ENCODE measurements at regions not wholly inside any gene's neighbourhood (a gene's known extent, or its start where the extent isn't known, plus 50 kb on each side); places are given as distances from the start of the nearest gene placed in this dataset.

DNA sequence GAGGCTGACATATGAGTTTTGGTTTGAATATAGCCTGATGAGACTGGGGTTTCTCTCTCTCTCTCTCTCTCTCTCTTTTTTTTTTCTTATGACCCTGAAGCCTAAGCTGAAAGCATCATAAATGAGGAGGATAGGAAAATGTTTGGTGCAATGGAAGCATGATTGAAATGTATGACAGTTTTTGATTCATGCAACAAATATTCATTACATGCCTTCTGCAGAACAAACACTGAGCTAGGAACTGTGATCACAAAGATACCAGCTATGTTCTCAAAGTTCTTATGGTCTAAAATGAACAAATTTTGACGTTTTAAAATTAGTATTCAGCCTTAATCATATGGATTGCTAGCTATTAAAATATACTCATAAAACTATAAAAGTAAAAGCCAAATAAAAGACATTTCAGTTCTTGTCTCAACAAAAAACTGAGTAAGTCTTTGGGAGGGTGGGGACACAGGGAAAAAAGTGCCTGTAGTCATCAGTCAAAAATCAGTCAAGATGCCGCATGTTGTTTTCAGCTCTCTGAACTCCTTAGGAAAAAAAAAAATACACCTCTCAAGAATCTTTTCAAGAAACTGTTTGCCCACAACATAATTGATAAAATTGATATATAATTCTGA, 57.2 kb downstream of the NKX6-1 start:
- H3K4me3 ChIP-seq: no peak overlapping the region
- no peaks in the 10 kb centered on the region for H3K9me3 ChIP-seq
- no peak for DNase-seq
- 66 to 74% methylated on average over 2 of the region's 2 CpGs for WGBS, 2 donors
- no peaks in the 10 kb centered on the region for H3K4me1 ChIP-seq
- no peaks in the 10 kb centered on the region for H3K36me3 ChIP-seq (ENCODE audit: low read depth, missing control alignments)
- intact Hi-C loops (cut with DNase I; ENCODE audit: low total_unique reads): no loop called here
- no peaks in the 10 kb centered on the region for H3K27me3 ChIP-seq
- no peak overlapping the region for H3K27ac ChIP-seq
- TF ChIP-seq, protein P1, sequence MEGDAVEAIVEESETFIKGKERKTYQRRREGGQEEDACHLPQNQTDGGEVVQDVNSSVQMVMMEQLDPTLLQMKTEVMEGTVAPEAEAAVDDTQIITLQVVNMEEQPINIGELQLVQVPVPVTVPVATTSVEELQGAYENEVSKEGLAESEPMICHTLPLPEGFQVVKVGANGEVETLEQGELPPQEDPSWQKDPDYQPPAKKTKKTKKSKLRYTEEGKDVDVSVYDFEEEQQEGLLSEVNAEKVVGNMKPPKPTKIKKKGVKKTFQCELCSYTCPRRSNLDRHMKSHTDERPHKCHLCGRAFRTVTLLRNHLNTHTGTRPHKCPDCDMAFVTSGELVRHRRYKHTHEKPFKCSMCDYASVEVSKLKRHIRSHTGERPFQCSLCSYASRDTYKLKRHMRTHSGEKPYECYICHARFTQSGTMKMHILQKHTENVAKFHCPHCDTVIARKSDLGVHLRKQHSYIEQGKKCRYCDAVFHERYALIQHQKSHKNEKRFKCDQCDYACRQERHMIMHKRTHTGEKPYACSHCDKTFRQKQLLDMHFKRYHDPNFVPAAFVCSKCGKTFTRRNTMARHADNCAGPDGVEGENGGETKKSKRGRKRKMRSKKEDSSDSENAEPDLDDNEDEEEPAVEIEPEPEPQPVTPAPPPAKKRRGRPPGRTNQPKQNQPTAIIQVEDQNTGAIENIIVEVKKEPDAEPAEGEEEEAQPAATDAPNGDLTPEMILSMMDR (IDR thresholded peaks at IDR 0.05): no peak
- TF ChIP-seq POLR2A (IDR thresholded peaks at IDR 0.05): no peak

DNA sequence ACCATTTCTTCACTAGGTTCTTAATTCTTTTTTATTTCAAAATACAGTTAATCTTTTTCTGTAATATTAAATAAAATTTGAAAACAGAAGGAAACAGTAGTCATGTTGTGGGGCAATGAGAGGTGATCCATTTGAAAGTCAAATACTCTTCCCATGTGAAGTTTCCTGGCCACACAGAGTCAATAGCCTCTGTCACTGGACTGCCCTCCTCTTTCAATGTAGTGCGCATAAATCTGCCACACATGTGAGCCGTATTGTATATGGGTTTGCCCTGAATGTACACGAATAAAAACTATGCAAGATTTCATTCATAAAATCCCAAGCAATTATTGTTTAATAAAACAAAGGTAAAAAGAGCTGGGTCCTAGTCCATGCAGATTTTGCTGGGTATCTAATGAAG, 59.1 kb downstream of the NKX6-1 start:
- Histone ChIP-seq H3K27ac (no peak overlapping the region), H3K4me3 (no peak overlapping the region), H3K4me1 (no peaks in the 10 kb centered on the region), H3K27me3 (no peaks in the 10 kb centered on the region), H3K9me3 (no peaks in the 10 kb centered on the region), H3K36me3 (ENCODE audit: low read depth, missing control alignments) (no peaks in the 10 kb centered on the region)
- intact Hi-C loops (cut with DNase I; ENCODE audit: low total_unique reads): no loop called here
- TF ChIP-seq, protein P1 (IDR thresholded peaks at IDR 0.05): no peak
- no peak for TF ChIP-seq POLR2A (IDR thresholded peaks at IDR 0.05)
- no peak for DNase-seq
- WGBS, 2 donors: 63 to 70% methylated on average over 3 of the region's 3 CpGs

DNA sequence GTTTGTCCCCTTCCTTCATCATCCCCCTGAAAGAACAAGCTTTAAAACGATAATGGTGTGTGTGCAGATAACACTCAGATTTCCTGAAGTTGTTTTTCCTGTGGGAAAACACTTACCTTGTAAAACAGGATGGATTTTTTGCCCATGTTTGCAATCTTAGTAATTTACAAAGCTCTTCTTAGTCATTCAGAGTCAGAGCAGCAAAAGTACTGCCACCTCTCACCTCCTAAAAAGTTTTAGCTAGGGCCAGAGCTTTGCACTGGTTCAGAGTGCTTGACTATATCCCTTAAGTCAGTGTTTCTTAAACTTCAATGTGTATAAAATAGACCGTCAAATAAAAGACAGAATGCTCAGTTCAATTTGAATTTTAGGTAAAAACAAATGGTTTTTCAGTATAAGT, 62.3 kb downstream of the NKX6-1 start:
- intact Hi-C loops (cut with DNase I; ENCODE audit: low total_unique reads): no loop called here
- Histone ChIP-seq H3K9me3 (no peaks in the 10 kb centered on the region), H3K27ac (no peak overlapping the region), H3K4me1 (no peaks in the 10 kb centered on the region), H3K27me3 (no peaks in the 10 kb centered on the region), H3K4me3 (no peak overlapping the region), H3K36me3 (ENCODE audit: low read depth, missing control alignments) (no peaks in the 10 kb centered on the region)
- TF ChIP-seq POLR2A (IDR thresholded peaks at IDR 0.05): no peak
- TF ChIP-seq, protein P1 (IDR thresholded peaks at IDR 0.05): no peak
- DNase-seq: no peak
- WGBS, 2 donors: 75 to 76% methylated on average over 2 of the region's 2 CpGs

DNA sequence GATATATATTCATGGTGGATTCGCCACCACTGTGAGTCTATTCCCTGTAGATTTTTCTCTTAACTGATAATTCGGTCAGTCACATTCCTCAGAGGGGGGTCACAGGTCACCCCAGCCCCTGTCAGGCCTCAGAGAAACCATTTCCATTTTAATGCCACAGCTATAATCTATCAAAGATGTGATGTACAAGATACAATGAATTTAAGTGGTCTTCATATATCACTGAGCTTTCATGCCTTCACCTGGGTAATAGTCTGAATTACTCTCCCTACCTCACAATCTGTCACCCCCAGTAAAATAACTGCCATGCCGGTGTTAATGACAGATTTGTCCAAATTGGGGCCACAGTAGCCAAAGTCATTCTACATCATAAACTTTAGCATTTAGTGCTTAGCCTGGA, 64.7 kb downstream of the NKX6-1 start:
- Histone ChIP-seq H3K4me1 (no peaks in the 10 kb centered on the region), H3K27me3 (no peaks in the 10 kb centered on the region), H3K4me3 (no peak overlapping the region), H3K9me3 (no peaks in the 10 kb centered on the region), H3K27ac (no peak overlapping the region), H3K36me3 (ENCODE audit: low read depth, missing control alignments) (no peaks in the 10 kb centered on the region)
- intact Hi-C loops (cut with DNase I; ENCODE audit: low total_unique reads): no loop called here
- TF ChIP-seq, protein P1 (IDR thresholded peaks at IDR 0.05): no peak
- TF ChIP-seq POLR2A (IDR thresholded peaks at IDR 0.05): no peak
- no peak for DNase-seq
- 68 to 78% methylated on average over 3 of the region's 3 CpGs for WGBS, 2 donors

DNA sequence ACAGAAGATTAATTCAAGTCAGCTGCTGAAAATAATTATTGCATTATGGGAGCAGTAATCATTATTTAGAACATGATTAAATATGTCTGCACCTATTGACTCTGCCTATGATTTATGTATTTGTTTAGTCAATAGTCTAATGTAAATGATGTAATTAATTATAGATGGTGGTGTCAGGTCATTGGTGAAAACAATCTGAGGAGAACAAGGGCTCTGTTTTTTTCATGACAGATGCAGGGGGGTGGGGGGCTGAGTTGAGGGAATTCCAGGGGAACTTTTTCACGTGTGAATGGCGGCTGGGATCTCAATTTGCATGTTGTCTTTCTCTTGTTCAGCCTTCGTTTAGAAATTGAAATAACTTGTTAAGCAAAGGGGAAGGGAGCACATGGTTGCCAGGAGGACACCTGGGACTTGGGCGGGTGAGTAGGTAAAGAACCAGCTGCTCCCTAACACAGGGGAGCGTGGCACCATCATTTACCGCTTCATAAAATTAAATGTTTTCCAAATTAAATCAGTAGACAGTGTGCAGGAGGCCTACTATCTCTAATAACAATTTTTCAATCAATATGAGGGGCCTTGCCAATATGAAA, 65.4 kb downstream of the NKX6-1 start:
- no peaks in the 10 kb centered on the region for H3K36me3 ChIP-seq (ENCODE audit: low read depth, missing control alignments)
- 68 to 74% methylated on average over 6 of the region's 6 CpGs for WGBS, 2 donors
- no peak overlapping the region for H3K4me3 ChIP-seq
- intact Hi-C loops (cut with DNase I; ENCODE audit: low total_unique reads): no loop called here
- H3K9me3 ChIP-seq: no peaks in the 10 kb centered on the region
- no peak for DNase-seq
- no peaks in the 10 kb centered on the region for H3K27me3 ChIP-seq
- TF ChIP-seq, protein P1 (IDR thresholded peaks at IDR 0.05): no peak
- TF ChIP-seq POLR2A (IDR thresholded peaks at IDR 0.05): no peak
- H3K4me1 ChIP-seq: no peaks in the 10 kb centered on the region
- no peak overlapping the region for H3K27ac ChIP-seq

All from testis (tissue), 2 donors.